ENCODE measurements at regions not wholly inside any gene's neighbourhood (a gene's known extent, or its start where the extent isn't known, plus 50 kb on each side); places are given as distances from the start of the nearest gene placed in this dataset.
A peak's percentile ranks its signal among the peaks of the same experiment; 100 is the strongest.

GRCh38 chr4:3382251-3382650 is 59.5 kb upstream of the HGFAC start:
- Histone ChIP-seq H3K4me3 (no peak overlapping the region), H3K27me3 (no peaks in the 10 kb centered on the region), H3K36me3 (no peaks in the 10 kb centered on the region), H3K9me3 (no peaks in the 10 kb centered on the region), H3K4me1 (peaks cover 0 to 12% (median 2%) of the 10 kb centered on the region in 4 donors), H3K27ac (no peak overlapping the region)
- DNase-seq (no peak), ATAC-seq (no peak)
- 88% methylated on average over 3 of the region's 6 CpGs for WGBS (ENCODE audit: insufficient coverage, low coverage, low lambda C conversion rate, missing lambda C conversion rate)
- intact Hi-C loops (cut with DNase I) = no loop called here
- no peak for TF ChIP-seq POLR2A (IDR thresholded peaks at IDR 0.05)

GRCh38 chr4:3384391-3384770 is 57.4 kb upstream of the HGFAC start:
- WGBS (ENCODE audit: insufficient coverage, low coverage, low lambda C conversion rate, missing lambda C conversion rate) = 22% methylated on average over 6 of the region's 7 CpGs
- intact Hi-C loops (cut with DNase I) = no loop called here
- Histone ChIP-seq H3K4me3 (peak overlapping the region; percentile 21 to 65 (median 58)), H3K36me3 (no peaks in the 10 kb centered on the region), H3K27me3 (no peaks in the 10 kb centered on the region), H3K9me3 (no peaks in the 10 kb centered on the region), H3K4me1 (peaks cover 0 to 12% (median 2%) of the 10 kb centered on the region in 4 donors), H3K27ac (peak overlapping the region in 2 of 3 donors; percentile 87 to 90)
- TF ChIP-seq CTCF (IDR thresholded peaks at IDR 0.05) = no peak
- peak; percentile 57 for TF ChIP-seq POLR2A (IDR thresholded peaks at IDR 0.05)
- ATAC-seq = peak; percentile 19 to 73 (median 70)
- DNase-seq = peak in 2 of 3 donors; percentile 83 to 87

- intact Hi-C loops (cut with DNase I) = no loop called here
- DNase-seq (peak; percentile 70 to 91 (median 86)), ATAC-seq (peak; percentile 60 to 89 (median 84))
- Histone ChIP-seq H3K27ac (peak overlapping the region; percentile 69 to 90 (median 87)), H3K4me1 (peaks cover 0 to 12% (median 2%) of the 10 kb centered on the region in 4 donors), H3K27me3 (no peaks in the 10 kb centered on the region), H3K9me3 (no peaks in the 10 kb centered on the region), H3K36me3 (no peaks in the 10 kb centered on the region), H3K4me3 (peak overlapping the region; percentile 21 to 65 (median 58))
- 13% methylated on average over 17 of the region's 35 CpGs for WGBS (ENCODE audit: insufficient coverage, low coverage, low lambda C conversion rate, missing lambda C conversion rate)
- TF ChIP-seq POLR2A (IDR thresholded peaks at IDR 0.05) (peak; percentile 46), CTCF (IDR thresholded peaks at IDR 0.05) (no peak)
Observed at GRCh38 chr4:3384771-3385710, 56.7 kb upstream of the HGFAC start.

GRCh38 chr4:3385711-3386420 is 55.9 kb upstream of the HGFAC start:
- WGBS (ENCODE audit: insufficient coverage, low coverage, low lambda C conversion rate, missing lambda C conversion rate) = 41% methylated on average over 10 of the region's 21 CpGs
- Histone ChIP-seq H3K4me3 (peak overlapping the region in 2 of 3 donors; percentile 58 to 65), H3K27ac (peak overlapping the region; percentile 69 to 90 (median 87)), H3K9me3 (no peaks in the 10 kb centered on the region), H3K4me1 (peaks cover 0 to 12% (median 2%) of the 10 kb centered on the region in 4 donors), H3K36me3 (peaks cover 0 to 5% (median 0%) of the 10 kb centered on the region in 4 donors), H3K27me3 (no peaks in the 10 kb centered on the region)
- no peak for TF ChIP-seq POLR2A (IDR thresholded peaks at IDR 0.05)
- TF ChIP-seq CTCF (IDR thresholded peaks at IDR 0.05) = no peak
- ATAC-seq (peak in 3 of 4 donors; percentile 2 to 42 (median 11)), DNase-seq (peak in 2 of 3 donors; percentile 57 to 58)
- intact Hi-C loops (cut with DNase I) = no loop called here

Measured in right lobe of liver (tissue), 6 donors.